ENCODE measurements at regions not wholly inside any gene's neighbourhood (a gene's known extent, or its start where the extent isn't known, plus 50 kb on each side); places are given as distances from the start of the nearest gene placed in this dataset.

GRCh38 chr22:22418163-22418549 lies 90.4 kb downstream of the ZNF280B start:
- DNase-seq (ENCODE audit: extremely low spot score) = no peak
- ChIA-PET POLR2A (no interaction called here), CTCF (no interaction called here)
- TF ChIP-seq CTCF (IDR thresholded peaks at IDR 0.05; ENCODE audit: control extremely low read depth, extremely low read depth, low read depth, missing control alignments) = no peak

GRCh38 chr22:22418957-22419356 lies 89.6 kb downstream of the ZNF280B start:
- DNase-seq (ENCODE audit: extremely low spot score) = no peak
- TF ChIP-seq CTCF (IDR thresholded peaks at IDR 0.05; ENCODE audit: control extremely low read depth, extremely low read depth, low read depth, missing control alignments) = no peak
- ChIA-PET POLR2A (no interaction called here), CTCF (no interaction called here)

GRCh38 chr22:22420580-22420979 lies 88.0 kb downstream of the ZNF280B start:
- no peak for DNase-seq (ENCODE audit: extremely low spot score)
- CTCF ChIA-PET = interaction anchor here (1.0 to 3.2 kb wide), 5 partner anchors 10 to 171 kb away, joined by 3 to 34 read pairs (median 12); no protein-coding TSS in a partner anchor

GRCh38 chr22:22421392-22421791 lies 87.2 kb downstream of the ZNF280B start:
- ChIA-PET CTCF (interaction anchor here (1.0 to 3.2 kb wide), 9 partner anchors 8 to 170 kb away, joined by 3 to 34 read pairs (median 13); no protein-coding TSS in a partner anchor), POLR2A (no interaction called here)
- no peak for DNase-seq (ENCODE audit: extremely low spot score)
- no peak for TF ChIP-seq CTCF (IDR thresholded peaks at IDR 0.05; ENCODE audit: control extremely low read depth, extremely low read depth, low read depth, missing control alignments)

More at GRCh38 chr22:22420580-22420979, 88.0 kb downstream of the ZNF280B start:
- no peak for TF ChIP-seq CTCF (IDR thresholded peaks at IDR 0.05; ENCODE audit: control extremely low read depth, extremely low read depth, low read depth, missing control alignments)
- POLR2A ChIA-PET = no interaction called here

- POLR2A ChIA-PET = no interaction called here
- DNase-seq (ENCODE audit: extremely low spot score) = peak; percentile 88
- CTCF ChIA-PET = interaction anchor here (0.6 to 3.2 kb wide), 45 partner anchors 9 to 251 kb away, joined by 3 to 34 read pairs (median 4); partner anchors contain the start of gene ZNF280B
- TF ChIP-seq CTCF (IDR thresholded peaks at IDR 0.05; ENCODE audit: control extremely low read depth, extremely low read depth, low read depth, missing control alignments) = peak; percentile 73
Observed at GRCh38 chr22:22422629-22423112, 85.9 kb downstream of the ZNF280B start.

GRCh38 chr22:22423681-22424080 lies 84.9 kb downstream of the ZNF280B start:
- ChIA-PET POLR2A (no interaction called here), CTCF (interaction anchor here (1.2 to 1.4 kb wide), 2 partner anchors 19 to 39 kb away, joined by 3 read pairs; no protein-coding TSS in a partner anchor)
- no peak for DNase-seq (ENCODE audit: extremely low spot score)
- TF ChIP-seq CTCF (IDR thresholded peaks at IDR 0.05; ENCODE audit: control extremely low read depth, extremely low read depth, low read depth, missing control alignments) = no peak

Measured in GM10248 (cell line).